Smooth muscle cell (in vitro differentiated cells): ENCODE measurements at regions not wholly inside any gene's neighbourhood (a gene's known extent, or its start where the extent isn't known, plus 50 kb on each side); places are given as distances from the start of the nearest gene placed in this dataset.

Source experiments
- DNase-seq: peaks from one replicate; lab custom pipeline; 2025; ENCODE audit not compliant: unreplicated experiment; lab: John Stamatoyannopoulos, UW
- H2AFZ ChIP-seq: fragments of 200-600 bp; sonication (generic); 2 replicates; pipeline ENCODE4 v1.6.0; 2016; ENCODE audit warnings: antibody characterized with exemption, low read depth, mild to moderate bottlenecking
- H3F3A ChIP-seq: fragments of 200-600 bp; sonication (generic); 2 replicates; pipeline ENCODE4 v1.6.0; 2017; ENCODE audit warnings: antibody characterized with exemption, low read depth
- H3K27ac ChIP-seq: fragments of 200-600 bp; sonication (generic); 2 replicates; pipeline ENCODE4 v1.5.1; 2016; ENCODE audit warnings: low read depth, mild to moderate bottlenecking
- H3K27me3 ChIP-seq: fragments of 200-600 bp; sonication (generic); 2 replicates; pipeline ENCODE4 v1.6.1; 2016; ENCODE audit warnings: low read depth, mild to moderate bottlenecking
- H3K36me3 ChIP-seq: fragments of 200-600 bp; sonication (generic); 2 replicates; pipeline ENCODE4 v1.5.1; 2016; ENCODE audit warnings: low read depth
- H3K4me1 ChIP-seq: fragments of 200-600 bp; sonication (generic); 2 replicates; pipeline ENCODE4 v1.5.1; 2016; ENCODE audit warnings: low read depth
- H3K4me2 ChIP-seq: fragments of 200-600 bp; sonication (generic); 2 replicates; pipeline ENCODE4 v1.6.0; 2016; ENCODE audit warnings: mild to moderate bottlenecking
- H3K4me3 ChIP-seq: fragments of 200-600 bp; sonication (generic); 2 replicates; pipeline ENCODE4 v1.5.1; 2016; ENCODE audit warnings: mild to moderate bottlenecking
- H3K79me2 ChIP-seq: fragments of 200-600 bp; sonication (generic); 2 replicates; pipeline ENCODE4 v1.6.0; 2016; ENCODE audit warnings: low read depth, mild to moderate bottlenecking
- H3K9ac ChIP-seq: fragments of 200-600 bp; sonication (generic); 2 replicates; pipeline ENCODE4 v1.6.0; 2016; ENCODE audit warnings: low read depth
- H3K9me3 ChIP-seq: fragments of 200-600 bp; sonication (generic); replicated peaks from 2 replicates; pipeline ENCODE4 v1.5.1; 2016; ENCODE audit warnings: low read depth
- H4K20me1 ChIP-seq: fragments of 200-600 bp; sonication (generic); 2 replicates; pipeline ENCODE4 v1.6.0; 2016; ENCODE audit warnings: low read depth
- CTCF ChIP-seq: fragments of 200-600 bp; sonication (generic); IDR thresholded peaks from 2 replicates; pipeline ENCODE4 v1.5.1; 2017; ENCODE audit warnings: borderline replicate concordance, mild to moderate bottlenecking, antibody characterized with exemption; ENCODE audit not compliant: insufficient read depth, poor library complexity, severe bottlenecking
- WGBS: methylation state at CpG from one replicate; pipeline ENCODE4 v1.1.7; 2016; ENCODE audit warnings: low lambda C conversion rate; 5-methylcytosine and 5-hydroxymethylcytosine counted together

- no peaks in the 10 kb centered on the region for H4K20me1 ChIP-seq
- H3K27me3 ChIP-seq = no peaks in the 10 kb centered on the region
- no peak overlapping the region for H3K4me3 ChIP-seq
- no peaks in the 10 kb centered on the region for H3F3A ChIP-seq
- no peak overlapping the region for H3K27ac ChIP-seq
- H3K4me1 ChIP-seq = no peaks in the 10 kb centered on the region
- H3K9me3 ChIP-seq = no peaks in the 10 kb centered on the region
- no peak overlapping the region for H2AFZ ChIP-seq
- DNase-seq = no peak
- H3K9ac ChIP-seq = no peak overlapping the region
- no peaks in the 10 kb centered on the region for H3K36me3 ChIP-seq
- no peak overlapping the region for H3K4me2 ChIP-seq
- 79% methylated on average over 1 of the region's 1 CpG for WGBS
- H3K79me2 ChIP-seq = no peaks in the 10 kb centered on the region
- no peak for TF ChIP-seq CTCF
Measured at GRCh38 chr14:84013424-84013823, 1516.5 kb upstream of the FLRT2 start.

- 94% methylated on average over 7 of the region's 7 CpGs for WGBS
- no peaks in the 10 kb centered on the region for H3F3A ChIP-seq
- no peak overlapping the region for H3K4me2 ChIP-seq
- DNase-seq = no peak
- no peak overlapping the region for H3K9ac ChIP-seq
- no peaks in the 10 kb centered on the region for H3K36me3 ChIP-seq
- no peak overlapping the region for H3K27ac ChIP-seq
- no peaks in the 10 kb centered on the region for H3K4me1 ChIP-seq
- no peak overlapping the region for H3K4me3 ChIP-seq
- no peaks in the 10 kb centered on the region for H4K20me1 ChIP-seq
- H3K27me3 ChIP-seq = no peaks in the 10 kb centered on the region
- no peaks in the 10 kb centered on the region for H3K79me2 ChIP-seq
- H3K9me3 ChIP-seq = peaks cover 10% of the 10 kb centered on the region
- no peak overlapping the region for H2AFZ ChIP-seq
- TF ChIP-seq CTCF = no peak
Measured at GRCh38 chr14:84017495-84017894, 1512.4 kb upstream of the FLRT2 start.

- Histone ChIP-seq H3F3A (no peaks in the 10 kb centered on the region), H3K9ac (no peak overlapping the region), H3K36me3 (no peaks in the 10 kb centered on the region), H3K27me3 (no peaks in the 10 kb centered on the region), H3K79me2 (no peaks in the 10 kb centered on the region), H3K9me3 (peaks cover 10% of the 10 kb centered on the region), H3K4me2 (no peak overlapping the region), H3K4me3 (no peak overlapping the region), H3K27ac (no peak overlapping the region), H4K20me1 (no peaks in the 10 kb centered on the region), H3K4me1 (no peaks in the 10 kb centered on the region), H2AFZ (no peak overlapping the region)
- no peak for DNase-seq
- TF ChIP-seq CTCF = no peak
Measured at GRCh38 chr14:84021433-84021832, 1508.5 kb upstream of the FLRT2 start.

GRCh38 chr14:84024231-84024820 is 1505.6 kb upstream of the FLRT2 start:
- no peak overlapping the region for H2AFZ ChIP-seq
- DNase-seq = no peak
- H3K4me1 ChIP-seq = no peaks in the 10 kb centered on the region
- H3K9me3 ChIP-seq = peaks cover 10% of the 10 kb centered on the region
- H4K20me1 ChIP-seq = no peaks in the 10 kb centered on the region
- no peaks in the 10 kb centered on the region for H3K27me3 ChIP-seq
- no peak overlapping the region for H3K27ac ChIP-seq
- WGBS = 89% methylated on average over 6 of the region's 6 CpGs
- H3K9ac ChIP-seq = no peak overlapping the region
- no peak overlapping the region for H3K4me2 ChIP-seq
- H3K79me2 ChIP-seq = no peaks in the 10 kb centered on the region
- H3F3A ChIP-seq = no peaks in the 10 kb centered on the region
- no peak for TF ChIP-seq CTCF
- H3K36me3 ChIP-seq = no peaks in the 10 kb centered on the region
- no peak overlapping the region for H3K4me3 ChIP-seq
